ENCODE measurements at regions not wholly inside any gene's neighbourhood (a gene's known extent, or its start where the extent isn't known, plus 50 kb on each side); places are given as distances from the start of the nearest gene placed in this dataset.
"Not testable (repeated sequence)": the region's sequence is repeated elsewhere in the genome, so short reads cannot be mapped to it uniquely, and the experiment has no call there.

DNA sequence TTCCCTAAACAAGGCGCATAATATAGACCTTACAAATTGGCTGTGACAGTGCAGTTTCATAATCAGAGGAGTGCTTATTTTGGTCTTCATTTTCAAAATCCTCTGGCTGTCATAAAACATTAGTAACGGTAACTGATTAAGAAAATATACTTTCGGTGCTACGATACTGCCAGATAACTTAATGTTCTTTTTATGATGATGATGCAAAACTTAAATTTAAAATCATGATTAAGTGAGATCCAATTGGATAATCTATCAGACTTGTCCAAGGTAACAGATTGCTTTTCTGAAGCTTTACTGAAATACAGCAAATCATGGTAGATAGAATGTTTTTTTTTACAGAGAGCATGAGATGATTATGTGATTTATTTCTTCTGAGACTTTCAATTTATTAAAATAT lies 364.2 kb upstream of the CNTN3 start:
- WGBS, 2 experiments, result 95 to 97% methylated on average over 4 of the region's 4 CpGs
- no peaks in the 10 kb centered on the region for H3K27me3 ChIP-seq (ENCODE audit: control insufficient read depth, insufficient read depth, low read length, poor library complexity, severe bottlenecking)
- H3K4me3 ChIP-seq (ENCODE audit: insufficient read depth, low read depth, low read length), result no peak overlapping the region
- H3K9me3 ChIP-seq (ENCODE audit: control insufficient read depth, low read length), result no peaks in the 10 kb centered on the region
- H3K36me3 ChIP-seq (ENCODE audit: control insufficient read depth, insufficient read depth, low read length), result no peaks in the 10 kb centered on the region
- no peak overlapping the region for H3K27ac ChIP-seq (ENCODE audit: insufficient read depth, low read depth, low read length, poor library complexity, severe bottlenecking)
- H3K4me1 ChIP-seq (ENCODE audit: control insufficient read depth, insufficient read depth, low read length), result no peaks in the 10 kb centered on the region

DNA sequence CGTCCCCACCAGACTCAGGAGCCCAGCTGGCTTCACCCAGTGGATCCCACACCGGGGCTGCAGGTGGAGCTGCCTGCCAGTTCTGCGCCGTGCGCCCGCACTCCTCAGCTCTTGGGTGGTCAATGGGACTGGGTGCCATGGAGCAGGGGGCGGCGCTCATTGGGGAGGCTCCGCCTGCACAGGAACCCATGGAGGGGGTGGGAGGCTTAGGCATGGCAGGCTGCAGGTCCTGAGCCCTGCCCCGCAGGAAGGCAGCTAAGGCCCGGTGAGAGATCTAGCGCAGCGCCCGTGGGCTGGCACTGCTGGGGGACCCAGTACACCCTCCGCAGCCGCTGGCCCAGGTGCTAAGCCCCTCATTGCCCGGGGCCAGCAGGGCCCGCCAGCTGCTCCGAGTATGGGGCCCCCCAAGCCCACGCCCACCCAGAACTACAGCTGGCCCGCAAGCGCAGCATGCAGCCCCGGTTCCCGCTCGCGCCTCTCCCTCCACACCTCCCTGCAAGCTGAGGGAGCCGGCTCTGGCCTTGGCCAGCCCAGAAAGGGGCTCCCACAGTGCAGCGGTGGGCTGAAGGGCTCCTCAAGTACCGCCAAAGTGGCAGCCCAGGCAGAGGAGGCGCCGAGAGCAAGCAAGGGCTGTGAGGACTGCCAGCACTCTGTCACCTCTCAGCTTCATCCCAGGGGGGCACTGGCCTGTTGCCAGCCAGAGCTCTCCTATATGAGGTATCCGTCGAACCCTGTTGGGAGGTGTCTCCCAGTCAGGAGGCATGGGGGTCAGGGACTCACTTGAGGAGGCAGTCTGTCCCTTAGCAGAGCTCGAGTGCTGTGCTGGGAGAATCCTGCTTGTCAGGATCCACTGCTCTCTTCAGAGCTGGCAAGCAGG lies 370.8 kb upstream of the CNTN3 start:
- not testable (repeated sequence) for H3K4me1 ChIP-seq (ENCODE audit: control insufficient read depth, insufficient read depth, low read length); H3K4me3 ChIP-seq (ENCODE audit: insufficient read depth, low read depth, low read length); H3K9me3 ChIP-seq (ENCODE audit: control insufficient read depth, low read length); H3K36me3 ChIP-seq (ENCODE audit: control insufficient read depth, insufficient read depth, low read length); H3K27me3 ChIP-seq (ENCODE audit: control insufficient read depth, insufficient read depth, low read length, poor library complexity, severe bottlenecking); H3K27ac ChIP-seq (ENCODE audit: insufficient read depth, low read depth, low read length, poor library complexity, severe bottlenecking)
- 95 to 96% methylated on average over 34 of the region's 34 CpGs for WGBS, 2 experiments

DNA sequence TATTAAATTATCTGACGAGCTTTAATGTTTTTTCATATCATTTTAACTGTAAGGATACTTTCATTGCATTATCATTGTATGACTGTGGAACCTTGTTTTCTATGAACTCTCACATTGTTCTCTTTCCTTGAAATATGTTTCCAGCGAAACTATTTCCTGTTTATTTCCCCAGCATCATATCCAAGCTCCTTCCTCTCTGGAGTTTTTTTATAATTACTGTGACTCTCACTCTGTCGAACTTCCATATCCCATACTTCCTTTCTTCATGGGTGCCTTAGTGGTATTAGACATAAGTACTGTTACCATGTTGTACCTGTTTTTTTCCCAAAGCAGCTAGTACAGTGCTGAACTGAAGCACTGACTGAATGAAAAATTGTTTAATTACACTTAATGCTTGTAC lies 373.6 kb upstream of the CNTN3 start:
- Histone ChIP-seq H3K9me3 (ENCODE audit: control insufficient read depth, low read length) (no peaks in the 10 kb centered on the region), H3K27ac (ENCODE audit: insufficient read depth, low read depth, low read length, poor library complexity, severe bottlenecking) (no peak overlapping the region), H3K4me3 (ENCODE audit: insufficient read depth, low read depth, low read length) (no peak overlapping the region), H3K4me1 (ENCODE audit: control insufficient read depth, insufficient read depth, low read length) (no peaks in the 10 kb centered on the region), H3K36me3 (ENCODE audit: control insufficient read depth, insufficient read depth, low read length) (no peaks in the 10 kb centered on the region), H3K27me3 (ENCODE audit: control insufficient read depth, insufficient read depth, low read length, poor library complexity, severe bottlenecking) (no peaks in the 10 kb centered on the region)
- 86 to 98% methylated on average over 2 of the region's 3 CpGs for WGBS, 2 experiments

DNA sequence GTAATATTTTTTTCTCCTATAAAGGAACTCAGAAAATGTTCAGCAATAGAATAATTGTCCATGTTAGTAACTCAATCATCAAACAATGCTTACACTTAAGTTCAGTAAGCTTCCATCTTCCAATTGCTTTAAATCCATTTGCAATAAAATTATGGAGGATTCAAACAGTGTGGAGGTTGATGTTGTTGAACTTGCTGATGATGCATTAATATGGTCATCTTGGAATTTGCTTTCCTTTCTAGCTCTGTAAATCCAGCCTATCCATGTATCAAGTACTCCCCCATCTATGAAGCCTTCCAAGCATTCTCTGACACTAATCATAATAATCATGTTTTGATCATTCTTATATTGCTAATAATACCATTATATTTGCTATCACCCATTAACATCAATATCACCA lies 378.4 kb upstream of the CNTN3 start:
- H3K27ac ChIP-seq (ENCODE audit: insufficient read depth, low read depth, low read length, poor library complexity, severe bottlenecking), result no peak overlapping the region

DNA sequence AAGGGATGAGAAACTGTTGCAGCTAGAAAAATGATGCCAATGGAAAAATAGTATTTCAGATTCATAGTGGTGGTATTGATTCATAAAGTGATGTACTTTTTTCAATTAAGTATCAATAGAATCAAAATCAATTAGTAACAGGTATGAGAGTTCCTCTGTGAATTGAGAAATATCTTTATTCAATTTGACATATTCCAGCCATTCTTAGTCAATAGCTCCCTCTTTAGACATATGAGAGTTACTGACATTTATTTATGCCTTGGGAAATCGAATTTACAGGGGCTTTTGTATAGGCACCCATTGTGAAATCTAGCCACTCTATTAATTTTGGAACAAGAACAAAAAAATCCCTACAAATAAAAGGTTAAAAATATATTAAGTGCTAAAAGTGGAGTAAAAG lies 386.9 kb upstream of the CNTN3 start:
- no peaks in the 10 kb centered on the region for H3K36me3 ChIP-seq (ENCODE audit: control insufficient read depth, insufficient read depth, low read length)
- H3K27me3 ChIP-seq (ENCODE audit: control insufficient read depth, insufficient read depth, low read length, poor library complexity, severe bottlenecking), result no peaks in the 10 kb centered on the region
- H3K4me1 ChIP-seq (ENCODE audit: control insufficient read depth, insufficient read depth, low read length), result no peaks in the 10 kb centered on the region
- WGBS, 2 experiments, result 20% methylated on average over 1 of the region's 1 CpG; no CpG with 5 or more reads in 1 of the 2 experiments
- no peak overlapping the region for H3K27ac ChIP-seq (ENCODE audit: insufficient read depth, low read depth, low read length, poor library complexity, severe bottlenecking)
- no peak overlapping the region for H3K4me3 ChIP-seq (ENCODE audit: insufficient read depth, low read depth, low read length)
- H3K9me3 ChIP-seq (ENCODE audit: control insufficient read depth, low read length), result no peaks in the 10 kb centered on the region

More for the DNA sequence above, 378.4 kb upstream of the CNTN3 start:
- Histone ChIP-seq H3K4me3 (ENCODE audit: insufficient read depth, low read depth, low read length) (no peak overlapping the region), H3K9me3 (ENCODE audit: control insufficient read depth, low read length) (no peaks in the 10 kb centered on the region), H3K36me3 (ENCODE audit: control insufficient read depth, insufficient read depth, low read length) (no peaks in the 10 kb centered on the region), H3K27me3 (ENCODE audit: control insufficient read depth, insufficient read depth, low read length, poor library complexity, severe bottlenecking) (no peaks in the 10 kb centered on the region), H3K4me1 (ENCODE audit: control insufficient read depth, insufficient read depth, low read length) (no peaks in the 10 kb centered on the region)

DNA sequence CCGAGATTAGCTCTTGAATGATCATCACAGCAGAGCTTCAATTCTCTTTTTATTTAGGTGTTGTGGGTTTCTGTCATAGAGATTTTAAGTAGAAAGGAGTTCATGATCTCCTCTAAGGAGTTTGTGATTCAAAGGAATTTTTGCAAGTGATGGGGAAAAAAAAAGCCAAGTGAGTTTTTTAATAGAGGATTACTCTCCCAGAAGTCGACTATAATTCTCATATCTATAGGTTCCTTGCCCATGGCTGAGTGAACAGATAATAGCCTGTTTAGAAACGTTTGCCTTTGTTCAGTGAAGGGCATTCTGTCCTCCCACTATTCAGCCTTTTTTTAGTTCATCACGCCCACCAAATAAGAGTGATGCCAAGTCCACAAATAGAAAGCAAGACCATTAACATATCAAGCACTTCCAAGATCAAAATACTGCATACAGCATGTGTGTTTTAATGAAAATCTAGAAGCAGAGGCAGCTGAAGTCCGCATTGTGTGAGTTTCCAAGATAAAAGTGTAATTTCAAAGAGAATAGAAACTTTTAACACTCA lies 398.4 kb upstream of the CNTN3 start:
- Histone ChIP-seq H3K36me3 (ENCODE audit: control insufficient read depth, insufficient read depth, low read length) (no peaks in the 10 kb centered on the region), H3K9me3 (ENCODE audit: control insufficient read depth, low read length) (no peaks in the 10 kb centered on the region), H3K27ac (ENCODE audit: insufficient read depth, low read depth, low read length, poor library complexity, severe bottlenecking) (no peak overlapping the region), H3K4me3 (ENCODE audit: insufficient read depth, low read depth, low read length) (no peak overlapping the region), H3K27me3 (ENCODE audit: control insufficient read depth, insufficient read depth, low read length, poor library complexity, severe bottlenecking) (no peaks in the 10 kb centered on the region), H3K4me1 (ENCODE audit: control insufficient read depth, insufficient read depth, low read length) (no peaks in the 10 kb centered on the region)
- WGBS, 2 experiments, result 83 to 84% methylated on average over 5 of the region's 5 CpGs

DNA sequence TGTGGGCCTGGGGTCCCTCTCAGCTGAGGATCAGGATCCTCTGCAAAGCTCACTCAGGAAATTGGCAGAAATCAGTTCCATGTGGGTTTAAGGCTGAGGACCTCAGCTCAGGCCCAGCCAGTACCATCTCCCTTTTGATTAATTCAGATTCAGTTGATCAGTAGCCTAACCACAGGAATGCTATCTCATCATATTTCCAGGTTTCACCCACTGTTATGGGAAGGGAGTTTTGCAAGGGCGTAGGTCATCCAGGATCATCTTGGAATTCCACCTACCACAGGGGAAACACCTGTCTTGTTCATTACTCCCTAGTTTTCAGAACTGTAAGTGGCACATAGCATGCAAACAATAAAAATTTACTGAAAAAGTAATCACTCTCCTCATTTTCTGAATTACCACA lies 399.5 kb upstream of the CNTN3 start:
- Histone ChIP-seq H3K4me1 (ENCODE audit: control insufficient read depth, insufficient read depth, low read length) (no peaks in the 10 kb centered on the region), H3K27ac (ENCODE audit: insufficient read depth, low read depth, low read length, poor library complexity, severe bottlenecking) (no peak overlapping the region), H3K9me3 (ENCODE audit: control insufficient read depth, low read length) (no peaks in the 10 kb centered on the region), H3K27me3 (ENCODE audit: control insufficient read depth, insufficient read depth, low read length, poor library complexity, severe bottlenecking) (no peaks in the 10 kb centered on the region), H3K4me3 (ENCODE audit: insufficient read depth, low read depth, low read length) (no peak overlapping the region), H3K36me3 (ENCODE audit: control insufficient read depth, insufficient read depth, low read length) (no peaks in the 10 kb centered on the region)
- 96 to 100% methylated on average over 1 of the region's 1 CpG for WGBS, 2 experiments

DNA sequence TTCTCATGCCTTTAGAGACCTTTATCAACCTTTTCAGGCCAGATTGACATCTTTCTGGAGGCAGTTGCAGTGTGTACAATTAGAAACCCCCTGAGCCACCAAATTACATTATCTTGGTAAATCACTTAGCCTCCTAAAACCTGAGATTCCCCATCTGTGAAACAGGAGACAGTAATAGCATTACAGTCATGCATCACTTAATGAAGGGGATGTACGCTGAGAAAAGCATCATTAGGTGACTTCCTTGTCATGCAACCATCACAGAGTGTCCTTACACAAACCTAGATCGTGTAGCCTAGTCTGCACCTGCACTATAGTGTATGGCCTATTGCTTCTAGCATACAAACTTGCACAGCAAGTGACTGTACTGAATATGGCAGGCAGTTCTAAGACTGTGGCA lies 400.8 kb upstream of the CNTN3 start:
- Histone ChIP-seq H3K4me1 (ENCODE audit: control insufficient read depth, insufficient read depth, low read length) (no peaks in the 10 kb centered on the region), H3K36me3 (ENCODE audit: control insufficient read depth, insufficient read depth, low read length) (no peaks in the 10 kb centered on the region), H3K27me3 (ENCODE audit: control insufficient read depth, insufficient read depth, low read length, poor library complexity, severe bottlenecking) (no peaks in the 10 kb centered on the region), H3K9me3 (ENCODE audit: control insufficient read depth, low read length) (no peaks in the 10 kb centered on the region), H3K27ac (ENCODE audit: insufficient read depth, low read depth, low read length, poor library complexity, severe bottlenecking) (no peak overlapping the region), H3K4me3 (ENCODE audit: insufficient read depth, low read depth, low read length) (no peak overlapping the region)
- WGBS, 2 experiments, result 85 to 100% methylated on average over 2 of the region's 2 CpGs

DNA sequence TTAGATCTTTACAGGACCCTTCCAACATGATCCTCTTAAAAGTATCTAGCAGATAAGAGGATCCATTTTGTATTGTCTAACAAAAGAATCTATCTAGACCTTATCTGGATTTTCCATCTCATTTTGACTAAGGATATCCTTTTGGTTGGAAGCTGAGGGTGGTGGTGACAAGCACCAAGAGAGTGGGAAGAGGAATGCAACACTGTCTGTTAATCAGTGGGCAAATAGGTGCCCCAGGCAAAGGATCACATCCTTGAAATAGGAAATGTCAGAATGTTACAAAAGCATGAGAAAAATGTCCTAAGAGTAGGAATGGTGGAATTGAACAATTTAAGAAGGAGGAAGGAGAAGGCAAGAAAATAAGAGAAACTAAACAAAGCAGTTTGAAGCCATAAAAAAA lies 420.7 kb upstream of the CNTN3 start:
- no peaks in the 10 kb centered on the region for H3K27me3 ChIP-seq (ENCODE audit: control insufficient read depth, insufficient read depth, low read length, poor library complexity, severe bottlenecking)
- no peak overlapping the region for H3K4me3 ChIP-seq (ENCODE audit: insufficient read depth, low read depth, low read length)
- H3K36me3 ChIP-seq (ENCODE audit: control insufficient read depth, insufficient read depth, low read length), result no peaks in the 10 kb centered on the region
- no peaks in the 10 kb centered on the region for H3K4me1 ChIP-seq (ENCODE audit: control insufficient read depth, insufficient read depth, low read length)
- no peak overlapping the region for H3K27ac ChIP-seq (ENCODE audit: insufficient read depth, low read depth, low read length, poor library complexity, severe bottlenecking)
- no peaks in the 10 kb centered on the region for H3K9me3 ChIP-seq (ENCODE audit: control insufficient read depth, low read length)

DNA sequence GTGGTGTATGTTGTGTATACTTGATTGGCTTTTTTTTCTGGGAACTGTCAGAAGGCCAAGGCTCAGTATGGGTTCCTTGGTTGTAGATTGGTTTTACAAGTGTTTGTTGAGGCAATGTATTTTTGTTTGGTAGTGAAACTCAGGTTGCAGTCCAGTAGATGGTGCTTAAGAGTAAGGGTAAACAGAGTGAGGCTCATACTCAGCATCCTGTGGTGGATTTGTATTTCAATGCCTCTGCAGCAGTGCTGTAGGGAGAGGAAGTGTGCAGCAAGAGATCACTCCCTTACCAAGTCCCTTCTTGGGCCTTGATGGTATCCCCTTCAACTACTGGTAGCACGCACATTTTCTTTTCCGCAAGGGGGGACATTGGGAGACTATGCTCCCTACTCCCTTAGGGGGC lies 428.5 kb upstream of the CNTN3 start:
- Histone ChIP-seq H3K9me3 (ENCODE audit: control insufficient read depth, low read length) (peaks cover 3% of the 10 kb centered on the region), H3K36me3 (ENCODE audit: control insufficient read depth, insufficient read depth, low read length) (no peaks in the 10 kb centered on the region), H3K27ac (ENCODE audit: insufficient read depth, low read depth, low read length, poor library complexity, severe bottlenecking) (no peak overlapping the region), H3K4me1 (ENCODE audit: control insufficient read depth, insufficient read depth, low read length) (no peaks in the 10 kb centered on the region), H3K4me3 (ENCODE audit: insufficient read depth, low read depth, low read length) (no peak overlapping the region), H3K27me3 (ENCODE audit: control insufficient read depth, insufficient read depth, low read length, poor library complexity, severe bottlenecking) (no peaks in the 10 kb centered on the region)
- WGBS, 2 experiments, result 85 to 98% methylated on average over 2 of the region's 2 CpGs
